MM.1S (cell line): ENCODE measurements at regions not wholly inside any gene's neighbourhood (a gene's known extent, or its start where the extent isn't known, plus 50 kb on each side); places are given as distances from the start of the nearest gene placed in this dataset.
"Not testable (repeated sequence)": the region's sequence is repeated elsewhere in the genome, so short reads cannot be mapped to it uniquely, and the experiment has no call there.

Experiments
- DNase-seq: peaks from one replicate; pipeline ENCODE4 v3.0.0-alpha.2; 2015
- H2AFZ ChIP-seq: fragments of 300-600 bp; sonication (generic); 2 replicates; pipeline ENCODE4 v1.6.0; 2016; ENCODE audit warnings: antibody characterized with exemption, low read length
- H3F3A ChIP-seq: fragments of 300-600 bp; sonication (generic); 2 replicates; pipeline ENCODE4 v1.6.1; 2016; ENCODE audit warnings: mild to moderate bottlenecking, antibody characterized with exemption, low read length, moderate library complexity, mixed read lengths; ENCODE audit not compliant: insufficient read depth
- H3K27ac ChIP-seq: fragments of 300-600 bp; sonication (generic); 2 replicates; pipeline ENCODE4 v1.5.1; 2016; ENCODE audit warnings: mild to moderate bottlenecking, low read length
- H3K27me3 ChIP-seq: fragments of 300-600 bp; sonication (generic); replicated peaks from 2 replicates; pipeline ENCODE4 v1.6.0; 2016; ENCODE audit warnings: low read length; ENCODE audit not compliant: insufficient read depth
- H3K36me3 ChIP-seq: fragments of 300-600 bp; sonication (generic); replicated peaks from 2 replicates; pipeline ENCODE4 v1.6.1; 2016; ENCODE audit warnings: mild to moderate bottlenecking, low read length, mixed read lengths; ENCODE audit not compliant: insufficient read depth
- H3K4me1 ChIP-seq: fragments of 300-600 bp; sonication (generic); 2 replicates; pipeline ENCODE4 v1.6.1; 2016; ENCODE audit warnings: low read length, mixed read lengths
- H3K4me2 ChIP-seq: fragments of 300-600 bp; sonication (generic); 2 replicates; pipeline ENCODE4 v1.6.0; 2016; ENCODE audit warnings: low read depth, low read length
- H3K4me3 ChIP-seq: fragments of 300-600 bp; sonication (generic); 2 replicates; pipeline ENCODE4 v1.5.1; 2016; ENCODE audit warnings: low read length, mixed read lengths
- H3K79me2 ChIP-seq: fragments of 300-600 bp; sonication (generic); 2 replicates; pipeline ENCODE4 v1.6.1; 2016; ENCODE audit warnings: mixed run types, low read length, mixed read lengths
- H3K9ac ChIP-seq: fragments of 300-600 bp; sonication (generic); 2 replicates; pipeline ENCODE4 v1.6.1; 2016; ENCODE audit warnings: low read length, mixed read lengths
- H3K9me2 ChIP-seq: fragments of 300-600 bp; sonication (generic); replicated peaks from 2 replicates; pipeline ENCODE4 v1.6.1; 2016; ENCODE audit warnings: mild to moderate bottlenecking, low read length, mixed read lengths; ENCODE audit not compliant: insufficient read depth
- H3K9me3 ChIP-seq: fragments of 300-600 bp; sonication (generic); replicated peaks from 2 replicates; pipeline ENCODE4 v1.6.1; 2016; ENCODE audit warnings: mild to moderate bottlenecking, low read length, mixed read lengths; ENCODE audit not compliant: insufficient read depth
- H4K20me1 ChIP-seq: fragments of 300-600 bp; sonication (generic); 2 replicates; pipeline ENCODE4 v1.6.1; 2016; ENCODE audit warnings: mild to moderate bottlenecking, low read length, moderate library complexity, mixed read lengths; ENCODE audit not compliant: insufficient read depth
- CTCF ChIP-seq: fragments of 300-600 bp; sonication (generic); IDR thresholded peaks from 2 replicates; pipeline ENCODE4 v1.5.1; 2016; ENCODE audit warnings: antibody characterized with exemption, low read length, mixed read lengths
- EZH2 ChIP-seq: fragments of 300-600 bp; sonication (generic); optimal IDR thresholded peaks from 2 replicates; pipeline ENCODE3; 2017; ENCODE audit warnings: low read depth, mild to moderate bottlenecking, antibody characterized with exemption, low read length, mixed read lengths
- EZH2phosphoT487 ChIP-seq: fragments of 300-600 bp; sonication (generic); IDR thresholded peaks from 2 replicates; pipeline ENCODE4 v1.6.1; 2018; ENCODE audit warnings: antibody characterized with exemption, low read length

GRCh38 chr14:22105624-22106006 is 432.0 kb upstream of the OR4E1 start:
- Histone ChIP-seq H4K20me1 (no peaks in the 10 kb centered on the region), H3K4me3 (no peak overlapping the region), H3K4me1 (no peaks in the 10 kb centered on the region), H3F3A (no peaks in the 10 kb centered on the region), H3K9ac (no peak overlapping the region), H3K27me3 (no peaks in the 10 kb centered on the region), H3K9me3 (no peaks in the 10 kb centered on the region), H3K27ac (no peak overlapping the region), H3K36me3 (no peaks in the 10 kb centered on the region), H3K9me2 (no peaks in the 10 kb centered on the region), H2AFZ (no peak overlapping the region), H3K4me2 (no peak overlapping the region), H3K79me2 (no peaks in the 10 kb centered on the region)
- no peak for DNase-seq
- TF ChIP-seq CTCF (no peak), EZH2 (no peak), EZH2phosphoT487 (no peak)

- no peak overlapping the region for H3K27ac ChIP-seq
- H3K9me2 ChIP-seq, result no peaks in the 10 kb centered on the region
- H3K4me1 ChIP-seq, result no peaks in the 10 kb centered on the region
- no peak for TF ChIP-seq EZH2
- no peak for TF ChIP-seq EZH2phosphoT487
- no peak for TF ChIP-seq CTCF
- H3K9ac ChIP-seq, result no peak overlapping the region
- H3K4me3 ChIP-seq, result no peak overlapping the region
- no peak overlapping the region for H3K4me2 ChIP-seq
- H3K36me3 ChIP-seq, result no peaks in the 10 kb centered on the region
- H4K20me1 ChIP-seq, result no peaks in the 10 kb centered on the region
- H3K27me3 ChIP-seq, result no peaks in the 10 kb centered on the region
- H3K9me3 ChIP-seq, result no peaks in the 10 kb centered on the region
- no peaks in the 10 kb centered on the region for H3K79me2 ChIP-seq
- DNase-seq, result no peak
- H3F3A ChIP-seq, result no peaks in the 10 kb centered on the region
- no peak overlapping the region for H2AFZ ChIP-seq
These were observed 431.5 kb upstream of the OR4E1 start for GRCh38 chr14:22105006-22105623.

- not testable (repeated sequence) for H4K20me1 ChIP-seq, H3K79me2 ChIP-seq, H2AFZ ChIP-seq, DNase-seq, H3K36me3 ChIP-seq, H3K9me3 ChIP-seq, H3K4me3 ChIP-seq, H3K9ac ChIP-seq, H3K4me2 ChIP-seq, H3K9me2 ChIP-seq, H3K27ac ChIP-seq, H3K27me3 ChIP-seq
- Histone ChIP-seq H3F3A (0 out of 2 replicates have a peak, but pooled peaks cover 10% of the 10 kb centered on the region), H3K4me1 (peaks cover 37% of the 10 kb centered on the region)
These were observed 427.1 kb upstream of the OR4E1 start for GRCh38 chr14:22100764-22101120.

- TF ChIP-seq EZH2 (no peak), CTCF (peak; percentile 82)
- H3K9ac ChIP-seq, result no peak overlapping the region
- H3K27me3 ChIP-seq, result no peaks in the 10 kb centered on the region
- H3K27ac ChIP-seq, result no peak overlapping the region
- H3F3A ChIP-seq, result 0 out of 2 replicates have a peak, but pooled peaks cover 10% of the 10 kb centered on the region
- H3K4me3 ChIP-seq, result no peak overlapping the region
- no peak overlapping the region for H2AFZ ChIP-seq
- H3K9me3 ChIP-seq, result no peaks in the 10 kb centered on the region
- no peaks in the 10 kb centered on the region for H3K9me2 ChIP-seq
- H4K20me1 ChIP-seq, result no peaks in the 10 kb centered on the region
- H3K4me1 ChIP-seq, result peaks cover 39% of the 10 kb centered on the region
- no peaks in the 10 kb centered on the region for H3K36me3 ChIP-seq
- DNase-seq, result peak; percentile 65
- H3K79me2 ChIP-seq, result no peaks in the 10 kb centered on the region
- peak overlapping the region; percentile 55; the same call in 1 of the 2 replicates for H3K4me2 ChIP-seq
These were observed 426.5 kb upstream of the OR4E1 start for GRCh38 chr14:22099942-22100763.
